SK-N-SH treated with all-trans-retinoic acid at 6 μM for 48 hours (cell line): ENCODE measurements at regions not wholly inside any gene's neighbourhood (a gene's known extent, or its start where the extent isn't known, plus 50 kb on each side); places are given as distances from the start of the nearest gene placed in this dataset.

Experiments
- ATAC-seq: fragments of 200-7000 bp; cut with Tn5 transposase; 3 replicates; pipeline ENCODE4 v1.9.1; 2020; ENCODE audit warnings: mild to moderate bottlenecking, moderate library complexity
- ARNTL ChIP-seq: fragments of 450-650 bp; formaldehyde crosslinking; IDR thresholded peaks from 2 replicates; pipeline ENCODE4 v1.5.0; 2020; ENCODE audit warnings: low read depth, mild to moderate bottlenecking, moderate library complexity, borderline replicate concordance
- BACH2 ChIP-seq: fragments of 250-450 bp; sonication (Bioruptor Pico); IDR thresholded peaks from 2 replicates; pipeline ENCODE4 v1.9.0; 2021; ENCODE audit warnings: mild to moderate bottlenecking, borderline replicate concordance
- CREB5 ChIP-seq: fragments of 250-450 bp; sonication (Bioruptor Pico); IDR thresholded peaks from 2 replicates; pipeline ENCODE4 v1.5.1; 2020; ENCODE audit warnings: low read depth, mild to moderate bottlenecking, moderate library complexity
- CSRNP3 ChIP-seq: fragments of 250-450 bp; sonication (Bioruptor Pico); IDR thresholded peaks from 2 replicates; pipeline ENCODE4 v1.5.1; 2021; ENCODE audit warnings: mild to moderate bottlenecking, moderate library complexity
- GLIS3 ChIP-seq: fragments of 250-450 bp; sonication (Bioruptor Pico); IDR thresholded peaks from 2 replicates; pipeline ENCODE4 v1.5.0; 2020; ENCODE audit warnings: mild to moderate bottlenecking, moderate library complexity
- ISL1 ChIP-seq: fragments of 250-450 bp; sonication (Bioruptor Pico); IDR thresholded peaks from 2 replicates; pipeline ENCODE4 v2.1.2; 2022; ENCODE audit warnings: mild to moderate bottlenecking, moderate library complexity
- OSR1 ChIP-seq: fragments of 250-450 bp; sonication (Bioruptor Pico); IDR thresholded peaks from 2 replicates; pipeline ENCODE4 v1.8.0; 2022; ENCODE audit warnings: moderate library complexity, mild to moderate bottlenecking, inconsistent platforms
- PATZ1 ChIP-seq: fragments of 250-450 bp; sonication (Bioruptor Pico); IDR thresholded peaks from 2 replicates; pipeline ENCODE4 v1.8.0; 2020; ENCODE audit warnings: mild to moderate bottlenecking, moderate library complexity, borderline replicate concordance
- POU6F1 ChIP-seq: fragments of 250-450 bp; sonication (Bioruptor Pico); IDR thresholded peaks from 2 replicates; pipeline ENCODE4 v1.8.0; 2021; ENCODE audit warnings: low read depth, mild to moderate bottlenecking, moderate library complexity, borderline replicate concordance
- PPARA ChIP-seq: fragments of 250-450 bp; sonication (Bioruptor Pico); IDR thresholded peaks from 2 replicates; pipeline ENCODE4 v1.5.0; 2020; ENCODE audit warnings: mild to moderate bottlenecking, borderline replicate concordance
- RARB ChIP-seq: fragments of 250-450 bp; sonication (Bioruptor Pico); IDR thresholded peaks from 2 replicates; pipeline ENCODE4 v1.8.0; 2021; ENCODE audit warnings: mild to moderate bottlenecking, moderate library complexity
- SNAI2 ChIP-seq: fragments of 250-450 bp; sonication (Bioruptor Pico); IDR thresholded peaks from 2 replicates; pipeline ENCODE4 v1.5.0; 2020; ENCODE audit warnings: mild to moderate bottlenecking, moderate library complexity
- TCF4 ChIP-seq: fragments of 250-450 bp; sonication (Bioruptor Pico); IDR thresholded peaks from 2 replicates; pipeline ENCODE4 v1.8.0; 2021; ENCODE audit warnings: mild to moderate bottlenecking, moderate library complexity, borderline replicate concordance
- TSHZ2 ChIP-seq: fragments of 250-450 bp; sonication (Bioruptor Pico); IDR thresholded peaks from 2 replicates; pipeline ENCODE4 v1.5.0; 2020; ENCODE audit warnings: mild to moderate bottlenecking, moderate library complexity
- ZC3H10 ChIP-seq: fragments of 250-450 bp; sonication (Bioruptor Pico); IDR thresholded peaks from 2 replicates; pipeline ENCODE4 v1.5.1; 2021; ENCODE audit warnings: mild to moderate bottlenecking, moderate library complexity
- ZFP3 ChIP-seq: fragments of 250-450 bp; sonication (Bioruptor Pico); IDR thresholded peaks from 2 replicates; pipeline ENCODE4 v1.5.0; 2020; ENCODE audit warnings: mild to moderate bottlenecking, moderate library complexity
- ZFP30 ChIP-seq: fragments of 450-650 bp; formaldehyde crosslinking; IDR thresholded peaks from 2 replicates; pipeline ENCODE4 v1.5.0; 2022; ENCODE audit warnings: mild to moderate bottlenecking, moderate library complexity
- ZNF565 ChIP-seq: fragments of 450-650 bp; formaldehyde crosslinking; conservative IDR thresholded peaks from 2 replicates; pipeline ENCODE4 v1.5.0; 2020; ENCODE audit warnings: low read depth, mild to moderate bottlenecking, moderate library complexity
- ZNF70 ChIP-seq: fragments of 450-650 bp; formaldehyde crosslinking; IDR thresholded peaks from 2 replicates; pipeline ENCODE4 v1.5.0; 2020; ENCODE audit warnings: mild to moderate bottlenecking, moderate library complexity
- ZNF8 ChIP-seq: fragments of 450-650 bp; formaldehyde crosslinking; IDR thresholded peaks from 2 replicates; pipeline ENCODE4 v1.5.0; 2020; ENCODE audit warnings: mild to moderate bottlenecking, moderate library complexity

GRCh38 chr4:79088946-79089691 lies 149.9 kb upstream of the PAQR3 start:
- no peak for TF ChIP-seq CSRNP3 (CRISPR knock-in tag)
- TF ChIP-seq ZC3H10 (CRISPR knock-in tag) = no peak
- no peak for TF ChIP-seq RARB (CRISPR knock-in tag)
- no peak for ATAC-seq

GRCh38 chr4:79087071-79087470 lies 147.8 kb upstream of the PAQR3 start:
- ATAC-seq = no peak
- TF ChIP-seq RARB (CRISPR knock-in tag) = no peak
- TF ChIP-seq GLIS3 (CRISPR knock-in tag) = no peak
- TF ChIP-seq, all 23 proteins: peak for 0

- ATAC-seq = no peak; the same call in 2 of the 3 replicates
- TF ChIP-seq PPARA (CRISPR knock-in tag) (no peak), ISL1 (CRISPR knock-in tag) (peak; percentile 92)
- TF ChIP-seq, all 23 proteins: peak for 1
Observed at GRCh38 chr4:79083406-79084010, 144.3 kb upstream of the PAQR3 start.

- ATAC-seq = no peak
- TF ChIP-seq ZFP30 = no peak
- TF ChIP-seq OSR1 (CRISPR knock-in tag) = no peak
- TF ChIP-seq ARNTL (CRISPR knock-in tag) = no peak
- TF ChIP-seq PATZ1 (CRISPR knock-in tag) = no peak
- no peak for TF ChIP-seq ZNF8 (CRISPR knock-in tag)
- no peak for TF ChIP-seq TSHZ2 (CRISPR knock-in tag)
- TF ChIP-seq ZC3H10 (CRISPR knock-in tag) = no peak
- TF ChIP-seq TCF4 (CRISPR knock-in tag) = no peak
- TF ChIP-seq PPARA (CRISPR knock-in tag) = no peak
- TF ChIP-seq CSRNP3 (CRISPR knock-in tag) = no peak
- no peak for TF ChIP-seq BACH2 (CRISPR knock-in tag)
- no peak for TF ChIP-seq CREB5 (CRISPR knock-in tag)
- no peak for TF ChIP-seq SNAI2 (CRISPR knock-in tag)
- TF ChIP-seq ZNF70 (CRISPR knock-in tag) = no peak
- TF ChIP-seq ZFP3 (CRISPR knock-in tag) = no peak
- TF ChIP-seq ZNF565 = no peak
- no peak for TF ChIP-seq POU6F1 (CRISPR knock-in tag)
- no peak for TF ChIP-seq ISL1 (CRISPR knock-in tag)
- no peak; the same call in 1 of the 2 replicates for TF ChIP-seq GLIS3 (CRISPR knock-in tag)
- TF ChIP-seq RARB (CRISPR knock-in tag) = no peak
Observed at GRCh38 chr4:79082997-79083396, 143.8 kb upstream of the PAQR3 start.
